Osteocyte (in vitro differentiated cells): ENCODE measurements at regions not wholly inside any gene's neighbourhood (a gene's known extent, or its start where the extent isn't known, plus 50 kb on each side); places are given as distances from the start of the nearest gene placed in this dataset.

Experiments
- DNase-seq: peaks from one replicate; pipeline ENCODE4 v3.0.0; 2021; ENCODE audit warnings: mixed read lengths; ENCODE audit not compliant: unreplicated experiment; ENCODE audit errors: extremely low spot score
- H3K27ac Mint-ChIP-seq: one replicate; pipeline ENCODE4 v1.8.0; 2021; ENCODE audit warnings: mild to moderate bottlenecking, mixed read lengths; ENCODE audit not compliant: unreplicated experiment
- H3K27me3 Mint-ChIP-seq: one replicate; pipeline ENCODE4 v1.8.0; 2021; ENCODE audit warnings: mixed read lengths; ENCODE audit not compliant: unreplicated experiment
- H3K36me3 Mint-ChIP-seq: one replicate; pipeline ENCODE4 v1.8.0; 2021; ENCODE audit warnings: mixed read lengths; ENCODE audit not compliant: unreplicated experiment
- H3K4me1 Mint-ChIP-seq: one replicate; pipeline ENCODE4 v1.8.0; 2021; ENCODE audit warnings: mixed read lengths; ENCODE audit not compliant: unreplicated experiment
- H3K4me3 Mint-ChIP-seq: one replicate; pipeline ENCODE4 v1.8.0; 2021; ENCODE audit warnings: mild to moderate bottlenecking, moderate library complexity, mixed read lengths; ENCODE audit not compliant: unreplicated experiment
- H3K9me3 Mint-ChIP-seq: one replicate; pipeline ENCODE4 v1.8.0; 2021; ENCODE audit warnings: mixed read lengths; ENCODE audit not compliant: unreplicated experiment
- TF ChIP-seq, protein P1 (sequence below): fragments of 200-600 bp; sonication (generic); IDR thresholded peaks from 2 replicates; pipeline ENCODE4 v1.5.0; 2021; ENCODE audit warnings: antibody characterized with exemption, mild to moderate bottlenecking, moderate library complexity

DNA sequence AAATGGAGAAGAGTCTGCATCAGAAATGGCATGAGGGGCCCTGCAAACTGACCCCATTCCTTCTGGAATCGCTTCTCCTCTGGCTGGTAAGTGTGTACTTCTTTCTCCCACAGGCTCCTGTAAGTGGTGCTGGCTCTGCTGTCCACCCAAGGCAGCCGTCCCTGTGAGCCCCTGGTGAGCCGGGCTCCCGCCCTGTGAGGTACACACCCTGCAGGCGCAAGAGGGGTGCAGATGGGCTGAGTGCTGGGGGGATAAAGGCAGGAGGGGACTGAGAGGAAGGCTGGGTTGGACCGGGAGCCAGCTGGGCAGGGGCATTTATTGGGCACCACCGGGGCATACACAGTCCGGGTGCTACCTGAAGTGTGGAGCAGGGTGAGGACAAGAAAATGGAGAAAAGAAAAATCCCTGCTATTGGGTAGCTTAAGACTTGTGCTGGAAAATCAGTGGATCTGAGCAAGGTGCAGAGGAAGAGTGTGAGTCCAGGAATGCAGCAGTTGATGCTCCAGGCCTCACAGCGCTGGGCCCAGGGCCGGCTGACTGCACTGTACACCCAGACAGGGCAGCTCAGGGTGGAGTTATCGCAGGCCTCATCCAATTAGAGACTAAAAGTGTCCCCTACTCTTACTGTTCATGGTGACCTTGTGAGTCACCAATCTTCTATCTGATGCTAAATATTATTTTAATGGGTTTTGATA is 455.1 kb upstream of the B3GAT1 start:
- H3K36me3 Mint-ChIP-seq, result no peaks in the 10 kb centered on the region
- H3K27ac Mint-ChIP-seq, result no peak overlapping the region
- H3K4me1 Mint-ChIP-seq, result peaks cover 12% of the 10 kb centered on the region
- H3K4me3 Mint-ChIP-seq, result no peak overlapping the region
- TF ChIP-seq, protein P1, sequence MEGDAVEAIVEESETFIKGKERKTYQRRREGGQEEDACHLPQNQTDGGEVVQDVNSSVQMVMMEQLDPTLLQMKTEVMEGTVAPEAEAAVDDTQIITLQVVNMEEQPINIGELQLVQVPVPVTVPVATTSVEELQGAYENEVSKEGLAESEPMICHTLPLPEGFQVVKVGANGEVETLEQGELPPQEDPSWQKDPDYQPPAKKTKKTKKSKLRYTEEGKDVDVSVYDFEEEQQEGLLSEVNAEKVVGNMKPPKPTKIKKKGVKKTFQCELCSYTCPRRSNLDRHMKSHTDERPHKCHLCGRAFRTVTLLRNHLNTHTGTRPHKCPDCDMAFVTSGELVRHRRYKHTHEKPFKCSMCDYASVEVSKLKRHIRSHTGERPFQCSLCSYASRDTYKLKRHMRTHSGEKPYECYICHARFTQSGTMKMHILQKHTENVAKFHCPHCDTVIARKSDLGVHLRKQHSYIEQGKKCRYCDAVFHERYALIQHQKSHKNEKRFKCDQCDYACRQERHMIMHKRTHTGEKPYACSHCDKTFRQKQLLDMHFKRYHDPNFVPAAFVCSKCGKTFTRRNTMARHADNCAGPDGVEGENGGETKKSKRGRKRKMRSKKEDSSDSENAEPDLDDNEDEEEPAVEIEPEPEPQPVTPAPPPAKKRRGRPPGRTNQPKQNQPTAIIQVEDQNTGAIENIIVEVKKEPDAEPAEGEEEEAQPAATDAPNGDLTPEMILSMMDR, result no peak
- DNase-seq, result peak; percentile 79
- peaks cover 9% of the 10 kb centered on the region for H3K27me3 Mint-ChIP-seq
- no peaks in the 10 kb centered on the region for H3K9me3 Mint-ChIP-seq

DNA sequence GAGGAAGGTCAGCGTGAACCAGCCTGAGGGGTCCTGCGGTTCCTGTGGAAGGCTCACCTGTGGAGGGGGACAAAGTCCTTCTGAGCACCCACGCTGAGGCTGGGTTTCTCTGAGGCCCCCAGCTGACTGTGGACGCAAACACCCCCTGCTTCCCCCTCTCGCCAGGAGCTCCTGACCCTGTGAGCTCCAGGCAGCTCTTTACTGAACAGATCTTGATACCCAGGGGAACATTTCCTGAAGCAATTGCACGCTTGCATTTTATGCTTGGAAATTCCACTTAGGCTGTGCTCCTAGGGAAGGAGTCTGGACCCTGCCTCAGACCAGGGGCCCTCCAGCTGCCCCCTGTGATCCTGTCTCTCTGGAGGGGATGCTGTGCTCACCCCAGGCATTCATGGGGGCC is 454.2 kb upstream of the B3GAT1 start:
- peaks cover 2% of the 10 kb centered on the region for H3K9me3 Mint-ChIP-seq
- H3K27ac Mint-ChIP-seq, result no peak overlapping the region
- H3K27me3 Mint-ChIP-seq, result peaks cover 13% of the 10 kb centered on the region
- H3K36me3 Mint-ChIP-seq, result no peaks in the 10 kb centered on the region
- DNase-seq, result peak; percentile 66
- no peak overlapping the region for H3K4me3 Mint-ChIP-seq
- H3K4me1 Mint-ChIP-seq, result peaks cover 17% of the 10 kb centered on the region
- TF ChIP-seq, protein P1, result no peak

DNA sequence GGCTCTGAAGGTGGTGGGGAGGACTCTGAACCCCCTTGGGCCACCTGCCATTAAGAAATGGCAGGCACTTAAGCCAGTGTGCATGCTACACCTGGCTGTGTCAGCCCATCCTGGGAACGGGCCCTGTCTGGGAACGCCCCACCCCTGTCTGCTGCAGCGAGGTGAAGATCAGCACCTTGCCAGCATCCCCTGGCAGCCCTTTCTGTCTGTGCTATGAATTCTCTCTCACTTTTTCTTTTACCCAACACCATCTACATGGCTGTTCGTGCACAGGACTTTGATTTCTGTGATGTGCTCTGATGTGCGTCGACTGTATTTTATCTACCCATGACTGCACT is 452.9 kb upstream of the B3GAT1 start:
- no peaks in the 10 kb centered on the region for H3K36me3 Mint-ChIP-seq
- no peak for DNase-seq
- TF ChIP-seq, protein P1, result no peak
- no peak overlapping the region for H3K27ac Mint-ChIP-seq
- peaks cover 18% of the 10 kb centered on the region for H3K27me3 Mint-ChIP-seq
- H3K9me3 Mint-ChIP-seq, result peaks cover 3% of the 10 kb centered on the region
- H3K4me1 Mint-ChIP-seq, result peaks cover 18% of the 10 kb centered on the region
- no peak overlapping the region for H3K4me3 Mint-ChIP-seq

DNA sequence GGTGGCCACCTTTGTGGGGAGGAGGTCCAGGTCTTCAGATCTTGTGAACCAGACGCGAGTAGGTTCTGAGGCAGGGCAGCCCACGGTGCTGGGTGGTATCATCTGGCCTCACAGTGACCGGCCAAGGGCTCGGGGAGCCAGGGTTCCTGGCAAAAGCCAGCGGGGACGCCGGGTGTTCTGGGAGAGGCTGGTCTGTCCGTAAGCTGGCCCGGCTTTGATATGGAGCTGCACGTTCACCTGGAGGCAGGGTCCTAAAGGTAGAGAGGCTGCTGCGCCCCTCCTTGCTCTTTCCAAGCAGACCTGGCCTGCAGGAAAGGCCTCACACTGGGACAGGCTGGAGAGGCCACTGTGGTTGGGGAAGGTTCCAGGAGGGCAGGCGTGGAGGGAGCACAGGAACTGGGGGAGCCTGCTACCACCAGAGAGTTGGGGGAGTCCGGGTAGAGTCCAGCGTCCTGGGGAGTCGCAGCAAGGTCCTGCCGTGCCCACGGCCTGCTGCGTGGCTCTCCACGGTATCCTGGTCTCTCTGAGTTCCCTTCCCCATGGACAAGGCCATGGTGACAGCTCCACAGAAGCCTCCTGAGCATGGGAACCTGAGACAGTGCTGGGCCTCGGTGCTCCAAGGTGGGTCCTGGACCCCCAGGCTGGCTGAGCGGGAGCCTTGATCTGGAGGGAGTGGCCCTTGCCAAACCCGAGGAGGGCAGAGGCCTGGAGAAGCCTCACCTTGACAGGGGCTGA is 452.4 kb upstream of the B3GAT1 start:
- Mint-ChIP-seq H3K27ac (no peak overlapping the region), H3K27me3 (peaks cover 19% of the 10 kb centered on the region), H3K4me1 (peaks cover 18% of the 10 kb centered on the region), H3K4me3 (no peak overlapping the region), H3K36me3 (no peaks in the 10 kb centered on the region), H3K9me3 (peaks cover 3% of the 10 kb centered on the region)
- TF ChIP-seq, protein P1, result no peak
- DNase-seq, result peak; percentile 79

DNA sequence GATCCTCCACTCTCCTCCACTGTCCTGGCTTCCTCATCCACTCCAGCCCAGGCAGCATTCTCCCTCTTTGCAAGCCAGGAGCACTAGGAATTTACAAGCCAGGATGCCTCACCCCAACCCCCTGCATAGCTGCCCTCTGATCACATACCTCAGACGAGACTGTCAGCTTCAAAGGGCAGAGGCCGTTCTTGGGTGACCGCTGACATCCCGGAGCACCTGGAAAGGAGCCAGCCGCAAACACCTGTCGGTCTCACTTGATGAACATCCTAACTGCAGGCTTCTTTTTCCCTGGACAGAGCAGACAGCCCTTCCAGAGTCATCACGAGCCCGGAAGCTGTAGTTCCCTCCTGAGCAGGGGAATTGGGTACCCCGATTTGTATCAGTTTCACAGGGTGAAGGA is 451.3 kb upstream of the B3GAT1 start:
- Mint-ChIP-seq H3K36me3 (no peaks in the 10 kb centered on the region), H3K4me1 (peaks cover 10% of the 10 kb centered on the region), H3K9me3 (peaks cover 3% of the 10 kb centered on the region), H3K27ac (no peak overlapping the region), H3K4me3 (no peak overlapping the region), H3K27me3 (peaks cover 21% of the 10 kb centered on the region)
- TF ChIP-seq, protein P1, result no peak
- peak; percentile 72 for DNase-seq
